NB4 (cell line): ENCODE measurements at regions not wholly inside any gene's neighbourhood (a gene's known extent, or its start where the extent isn't known, plus 50 kb on each side); places are given as distances from the start of the nearest gene placed in this dataset.

Experiments used
- POLR2A ChIP-seq: IDR thresholded peaks from 2 replicates; pipeline ENCODE4 v1.6.1; 2011; ENCODE audit warnings: mild to moderate bottlenecking; ENCODE audit not compliant: insufficient read length; ENCODE audit errors: extremely low read depth
- TF ChIP-seq, protein P1 (sequence below): IDR thresholded peaks from 2 replicates; pipeline ENCODE4 v1.6.1; 2011; ENCODE audit warnings: low read depth, low read length
- TF ChIP-seq, protein P2 (sequence below): IDR thresholded peaks from one replicate; pipeline ENCODE4 v1.5.1; 2012; ENCODE audit warnings: low read depth, low read length

- TF ChIP-seq, protein P1, sequence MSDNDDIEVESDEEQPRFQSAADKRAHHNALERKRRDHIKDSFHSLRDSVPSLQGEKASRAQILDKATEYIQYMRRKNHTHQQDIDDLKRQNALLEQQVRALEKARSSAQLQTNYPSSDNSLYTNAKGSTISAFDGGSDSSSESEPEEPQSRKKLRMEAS = no peak
- TF ChIP-seq, protein P2, sequence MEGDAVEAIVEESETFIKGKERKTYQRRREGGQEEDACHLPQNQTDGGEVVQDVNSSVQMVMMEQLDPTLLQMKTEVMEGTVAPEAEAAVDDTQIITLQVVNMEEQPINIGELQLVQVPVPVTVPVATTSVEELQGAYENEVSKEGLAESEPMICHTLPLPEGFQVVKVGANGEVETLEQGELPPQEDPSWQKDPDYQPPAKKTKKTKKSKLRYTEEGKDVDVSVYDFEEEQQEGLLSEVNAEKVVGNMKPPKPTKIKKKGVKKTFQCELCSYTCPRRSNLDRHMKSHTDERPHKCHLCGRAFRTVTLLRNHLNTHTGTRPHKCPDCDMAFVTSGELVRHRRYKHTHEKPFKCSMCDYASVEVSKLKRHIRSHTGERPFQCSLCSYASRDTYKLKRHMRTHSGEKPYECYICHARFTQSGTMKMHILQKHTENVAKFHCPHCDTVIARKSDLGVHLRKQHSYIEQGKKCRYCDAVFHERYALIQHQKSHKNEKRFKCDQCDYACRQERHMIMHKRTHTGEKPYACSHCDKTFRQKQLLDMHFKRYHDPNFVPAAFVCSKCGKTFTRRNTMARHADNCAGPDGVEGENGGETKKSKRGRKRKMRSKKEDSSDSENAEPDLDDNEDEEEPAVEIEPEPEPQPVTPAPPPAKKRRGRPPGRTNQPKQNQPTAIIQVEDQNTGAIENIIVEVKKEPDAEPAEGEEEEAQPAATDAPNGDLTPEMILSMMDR = no peak
- no peak for TF ChIP-seq POLR2A
Measured at GRCh38 chr1:87866416-87866815, 537.7 kb downstream of the LMO4 start.
